Activated CD8-positive, alpha-beta T cell treated with anti-CD3 and anti-CD28 coated beads for 36 hours (primary cell): ENCODE measurements at regions not wholly inside any gene's neighbourhood (a gene's known extent, or its start where the extent isn't known, plus 50 kb on each side); places are given as distances from the start of the nearest gene placed in this dataset.
"Not testable (repeated sequence)": the region's sequence is repeated elsewhere in the genome, so short reads cannot be mapped to it uniquely, and the experiment has no call there.

Source experiments
- ATAC-seq: fragments of 200-7000 bp; cut with Tn5 transposase; one replicate; pipeline ENCODE4 v1.10.0; 2021; ENCODE audit warnings: mild to moderate bottlenecking, moderate library complexity
- CTCF ChIA-PET: fragments of 350-600 bp; sonication (Branson Sonifier 250); formaldehyde crosslinking; loops from one replicate; lab custom pipeline; 2021; ENCODE audit warnings: antibody characterized with exemption; lab: Charles Lee
- POLR2A ChIA-PET: fragments of 350-600 bp; sonication (Branson Sonifier 250); formaldehyde crosslinking; loops from one replicate; lab custom pipeline; 2021; ENCODE audit warnings: antibody characterized with exemption; lab: Charles Lee
- DNase-seq: peaks from one replicate; pipeline ENCODE4 v3.0.0-alpha.2; 2020
- H3K27ac Mint-ChIP-seq: one replicate; pipeline ENCODE4 v1.8.0; 2021; ENCODE audit warnings: mild to moderate bottlenecking, mixed read lengths
- H3K27me3 Mint-ChIP-seq: one replicate; pipeline ENCODE4 v1.8.0; 2021; ENCODE audit warnings: mixed read lengths
- H3K36me3 Mint-ChIP-seq: one replicate; pipeline ENCODE4 v1.8.0; 2021; ENCODE audit warnings: low read depth, mixed read lengths
- H3K4me1 Mint-ChIP-seq: one replicate; pipeline ENCODE4 v1.8.0; 2021; ENCODE audit warnings: low read depth, mixed read lengths
- H3K4me3 Mint-ChIP-seq: one replicate; pipeline ENCODE4 v1.8.0; 2021; ENCODE audit warnings: mild to moderate bottlenecking, moderate library complexity, mixed read lengths
- H3K9me3 Mint-ChIP-seq: one replicate; pipeline ENCODE4 v1.8.0; 2021; ENCODE audit warnings: mixed read lengths
- intact Hi-C: fragments of 100-400 bp; cut with micrococcal nuclease; formaldehyde crosslinking; loops from one replicate; pipeline ENCODE4 v1.10.0; 2022
- TF ChIP-seq, protein P1 (sequence below): fragments of 200-600 bp; IDR thresholded peaks from one replicate; pipeline ENCODE4 v1.8.0; 2022; ENCODE audit warnings: antibody characterized with exemption, mild to moderate bottlenecking

DNA sequence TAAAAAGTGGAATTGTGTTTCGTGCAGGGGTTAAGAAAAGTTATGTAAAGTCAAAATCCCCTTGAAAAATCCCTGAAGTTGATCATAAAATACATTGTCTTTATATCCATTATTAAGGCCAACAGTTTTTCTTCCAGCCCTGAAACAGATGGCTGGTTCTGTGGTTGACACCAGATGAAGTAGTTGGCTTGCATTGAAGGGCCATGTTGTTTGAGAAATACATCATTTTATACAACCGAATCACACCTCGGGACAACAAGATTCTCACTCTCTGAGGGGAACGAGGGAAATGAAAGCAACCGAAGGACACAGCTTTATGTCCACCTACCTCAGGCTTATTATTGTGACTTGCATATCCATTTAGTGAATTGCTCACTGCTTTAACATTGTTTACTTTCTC is 126.0 kb upstream of the MITF start:
- TF ChIP-seq, protein P1, sequence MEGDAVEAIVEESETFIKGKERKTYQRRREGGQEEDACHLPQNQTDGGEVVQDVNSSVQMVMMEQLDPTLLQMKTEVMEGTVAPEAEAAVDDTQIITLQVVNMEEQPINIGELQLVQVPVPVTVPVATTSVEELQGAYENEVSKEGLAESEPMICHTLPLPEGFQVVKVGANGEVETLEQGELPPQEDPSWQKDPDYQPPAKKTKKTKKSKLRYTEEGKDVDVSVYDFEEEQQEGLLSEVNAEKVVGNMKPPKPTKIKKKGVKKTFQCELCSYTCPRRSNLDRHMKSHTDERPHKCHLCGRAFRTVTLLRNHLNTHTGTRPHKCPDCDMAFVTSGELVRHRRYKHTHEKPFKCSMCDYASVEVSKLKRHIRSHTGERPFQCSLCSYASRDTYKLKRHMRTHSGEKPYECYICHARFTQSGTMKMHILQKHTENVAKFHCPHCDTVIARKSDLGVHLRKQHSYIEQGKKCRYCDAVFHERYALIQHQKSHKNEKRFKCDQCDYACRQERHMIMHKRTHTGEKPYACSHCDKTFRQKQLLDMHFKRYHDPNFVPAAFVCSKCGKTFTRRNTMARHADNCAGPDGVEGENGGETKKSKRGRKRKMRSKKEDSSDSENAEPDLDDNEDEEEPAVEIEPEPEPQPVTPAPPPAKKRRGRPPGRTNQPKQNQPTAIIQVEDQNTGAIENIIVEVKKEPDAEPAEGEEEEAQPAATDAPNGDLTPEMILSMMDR = no peak
- Mint-ChIP-seq H3K9me3 (no peaks in the 10 kb centered on the region), H3K4me1 (no peaks in the 10 kb centered on the region), H3K36me3 (no peaks in the 10 kb centered on the region), H3K27ac (no peak overlapping the region), H3K4me3 (no peak overlapping the region), H3K27me3 (no peaks in the 10 kb centered on the region)
- POLR2A ChIA-PET = interaction anchor here (0.6 kb wide), 1 partner anchor 21 kb away, joined by 3 read pairs; no protein-coding TSS in a partner anchor
- DNase-seq (no peak), ATAC-seq (no peak)
- intact Hi-C loops = no loop called here
- CTCF ChIA-PET = no interaction called here

DNA sequence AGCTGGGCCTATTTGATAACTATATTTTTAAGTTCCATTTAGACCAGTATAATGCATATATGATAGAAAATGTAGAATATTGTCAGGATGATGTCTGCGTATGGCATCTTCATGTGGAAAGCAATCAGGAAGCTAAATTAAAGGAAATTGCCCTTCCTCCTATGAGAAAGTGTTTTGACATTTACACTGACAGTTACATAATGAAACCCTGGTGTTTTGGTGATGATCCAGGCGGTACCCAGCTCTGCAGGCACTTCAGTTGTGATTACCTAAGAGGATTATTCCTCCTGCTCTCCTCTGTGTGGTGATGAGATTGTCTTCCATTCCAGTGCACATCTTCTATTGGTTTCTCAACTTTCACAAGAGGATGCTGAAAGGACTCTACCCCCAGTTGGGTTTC is 126.5 kb upstream of the MITF start:
- TF ChIP-seq, protein P1 = no peak
- ATAC-seq (no peak), DNase-seq (no peak)
- H3K4me1 Mint-ChIP-seq = no peaks in the 10 kb centered on the region
- H3K27me3 Mint-ChIP-seq = no peaks in the 10 kb centered on the region
- POLR2A ChIA-PET = interaction anchor here (0.6 kb wide), 1 partner anchor 21 kb away, joined by 3 read pairs; no protein-coding TSS in a partner anchor
- no peak overlapping the region for H3K4me3 Mint-ChIP-seq
- intact Hi-C loops = no loop called here
- no peak overlapping the region for H3K27ac Mint-ChIP-seq
- CTCF ChIA-PET = no interaction called here
- no peaks in the 10 kb centered on the region for H3K36me3 Mint-ChIP-seq
- no peaks in the 10 kb centered on the region for H3K9me3 Mint-ChIP-seq

DNA sequence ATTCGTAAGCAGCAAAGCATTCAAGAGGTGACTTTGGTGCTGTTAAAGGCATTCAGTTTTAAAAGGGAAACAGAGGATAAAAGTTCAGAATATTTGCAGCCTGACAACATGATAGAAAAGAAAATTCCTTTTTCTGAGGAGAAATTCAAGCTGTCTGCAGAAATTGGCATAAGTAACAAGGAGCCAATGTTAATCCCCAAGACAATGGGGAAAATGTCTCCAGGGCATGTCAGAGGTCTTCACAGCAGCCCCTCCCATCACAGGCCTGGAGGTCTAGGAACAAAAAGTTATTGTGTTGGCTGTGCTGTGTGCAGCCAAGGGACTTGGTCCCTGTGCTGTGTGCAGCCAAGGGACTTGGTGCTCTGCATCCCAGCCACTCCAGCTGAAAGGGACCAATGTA is 129.7 kb upstream of the MITF start:
- H3K27me3 Mint-ChIP-seq, intact Hi-C loops, H3K27ac Mint-ChIP-seq, POLR2A ChIA-PET, H3K9me3 Mint-ChIP-seq, H3K4me3 Mint-ChIP-seq, ATAC-seq, H3K4me1 Mint-ChIP-seq, H3K36me3 Mint-ChIP-seq, DNase-seq, CTCF ChIA-PET: not testable (repeated sequence)

DNA sequence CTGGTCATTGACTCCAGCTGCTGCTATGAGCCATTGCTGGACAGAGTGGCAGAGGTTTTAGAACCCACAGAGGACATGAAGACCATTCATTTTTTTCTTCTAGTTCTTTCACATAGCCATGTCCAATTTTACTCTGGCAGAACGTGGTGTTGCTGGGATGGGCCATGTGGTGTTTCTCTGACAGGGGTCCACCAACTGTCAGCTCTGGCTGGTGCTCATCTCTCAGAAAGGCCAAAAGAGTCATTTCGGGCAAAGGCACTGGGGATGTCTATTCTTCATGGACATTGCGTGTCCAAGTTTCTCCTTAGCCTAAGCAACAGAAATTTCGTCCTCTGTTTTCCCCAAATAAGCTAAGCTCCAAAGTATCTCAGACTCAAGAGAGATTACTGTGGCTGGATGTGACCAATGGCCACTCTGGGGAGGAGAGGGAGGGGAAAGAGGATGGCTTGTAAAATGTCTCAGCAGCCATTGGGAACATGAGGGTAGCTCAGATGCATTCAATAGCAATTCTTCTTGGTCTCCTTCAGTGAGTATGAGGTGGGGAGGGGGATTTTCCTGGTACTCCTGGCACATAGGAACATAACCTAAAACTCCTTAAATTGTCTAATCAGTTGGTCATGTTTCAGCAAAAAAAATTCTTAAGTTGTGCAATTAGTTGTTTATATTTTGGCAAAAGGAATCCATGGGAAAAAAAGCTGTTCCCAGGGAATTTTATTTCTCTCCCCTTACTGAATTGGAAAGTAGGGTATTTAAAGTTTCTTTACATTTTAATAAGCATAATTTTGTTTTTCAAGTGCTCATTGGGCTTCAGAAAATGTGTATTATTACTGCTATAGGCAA is 131.6 kb upstream of the MITF start:
- intact Hi-C loops = no loop called here
- CTCF ChIA-PET = no interaction called here
- no peak for ATAC-seq
- TF ChIP-seq, protein P1 = no peak
- no peak overlapping the region for H3K27ac Mint-ChIP-seq
- peaks cover 2% of the 10 kb centered on the region for H3K27me3 Mint-ChIP-seq
- H3K4me1 Mint-ChIP-seq = no peaks in the 10 kb centered on the region
- no peaks in the 10 kb centered on the region for H3K9me3 Mint-ChIP-seq
- no peak for DNase-seq
- no peak overlapping the region for H3K4me3 Mint-ChIP-seq
- POLR2A ChIA-PET = no interaction called here
- H3K36me3 Mint-ChIP-seq = no peaks in the 10 kb centered on the region

DNA sequence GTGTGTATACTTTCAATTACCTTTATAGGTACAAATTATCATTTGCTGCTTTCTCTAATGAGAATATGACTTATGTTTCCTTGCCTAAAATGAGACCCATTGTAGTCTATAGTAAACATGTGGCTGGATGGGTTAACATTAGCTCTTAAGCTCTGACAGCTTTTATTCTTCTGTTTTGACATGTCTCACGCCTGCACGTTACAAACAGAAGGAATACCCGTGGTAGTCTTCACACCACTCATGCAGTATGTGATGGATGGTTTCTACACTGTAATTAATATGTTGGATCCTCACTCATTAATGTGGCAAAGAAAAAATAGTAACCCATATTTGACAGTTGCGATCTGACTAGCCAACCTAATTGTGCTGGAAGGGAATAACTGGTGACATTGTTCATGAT is 133.4 kb upstream of the MITF start:
- H3K36me3 Mint-ChIP-seq = no peaks in the 10 kb centered on the region
- TF ChIP-seq, protein P1 = no peak
- H3K9me3 Mint-ChIP-seq = no peaks in the 10 kb centered on the region
- H3K4me3 Mint-ChIP-seq = no peak overlapping the region
- no peak overlapping the region for H3K27ac Mint-ChIP-seq
- no peaks in the 10 kb centered on the region for H3K4me1 Mint-ChIP-seq
- intact Hi-C loops = no loop called here
- POLR2A ChIA-PET = no interaction called here
- no peak for ATAC-seq
- peaks cover 2% of the 10 kb centered on the region for H3K27me3 Mint-ChIP-seq
- CTCF ChIA-PET = no interaction called here
- DNase-seq = no peak
